Activated naive CD4-positive, alpha-beta T cell treated with anti-CD3 and anti-CD28 coated beads, Interleukin-2, amount 10 ng/mL, durations not matched to agents 7 days and 5 days (primary cell): ENCODE measurements at regions not wholly inside any gene's neighbourhood (a gene's known extent, or its start where the extent isn't known, plus 50 kb on each side); places are given as distances from the start of the nearest gene placed in this dataset.

ENCODE experiments used
- CTCF ChIA-PET: fragments of 350-600 bp; sonication (Branson Sonifier 250); formaldehyde crosslinking; loops from one replicate; lab custom pipeline; 2021; ENCODE audit warnings: antibody characterized with exemption; lab: Charles Lee
- DNase-seq: peaks from one replicate; pipeline ENCODE4 v3.0.0-alpha.2; 2020
- H3K27ac Mint-ChIP-seq: one replicate; pipeline ENCODE4 v1.8.0; 2021; ENCODE audit warnings: mild to moderate bottlenecking, moderate library complexity, mixed read lengths
- H3K27me3 Mint-ChIP-seq: one replicate; pipeline ENCODE4 v1.8.0; 2021; ENCODE audit warnings: mild to moderate bottlenecking, mixed read lengths
- H3K36me3 Mint-ChIP-seq: one replicate; pipeline ENCODE4 v1.8.0; 2021; ENCODE audit warnings: mixed read lengths
- H3K4me1 Mint-ChIP-seq: one replicate; pipeline ENCODE4 v1.8.0; 2021; ENCODE audit warnings: mixed read lengths
- H3K4me3 Mint-ChIP-seq: one replicate; pipeline ENCODE4 v1.8.0; 2021; ENCODE audit warnings: mild to moderate bottlenecking, moderate library complexity, mixed read lengths
- H3K9me3 Mint-ChIP-seq: one replicate; pipeline ENCODE4 v1.8.0; 2021; ENCODE audit warnings: mixed read lengths

DNA sequence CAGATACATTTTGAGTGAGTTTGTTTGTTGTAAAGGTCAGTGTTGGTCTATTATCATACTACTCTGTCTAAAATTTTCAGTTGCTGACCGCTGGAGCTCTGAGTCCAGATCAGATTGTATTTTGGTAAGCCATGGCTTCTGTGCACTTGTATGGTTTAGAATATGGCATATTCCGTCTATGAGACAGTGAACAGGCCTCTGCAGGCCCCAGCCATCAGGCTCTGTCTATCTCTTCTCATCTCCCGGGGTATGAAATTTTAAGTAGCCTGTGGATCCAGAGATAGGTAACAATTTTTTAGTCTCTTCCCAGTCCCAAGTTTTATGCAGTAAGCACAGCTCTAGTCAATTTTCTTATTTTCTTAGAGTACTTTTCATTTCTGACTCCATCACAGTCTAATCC lies 1929.1 kb upstream of the SEL1L start:
- Mint-ChIP-seq H3K36me3 (no peaks in the 10 kb centered on the region), H3K27me3 (no peaks in the 10 kb centered on the region), H3K4me3 (no peak overlapping the region), H3K27ac (no peak overlapping the region), H3K9me3 (peaks cover 11% of the 10 kb centered on the region), H3K4me1 (no peaks in the 10 kb centered on the region)
- CTCF ChIA-PET: interaction anchor here (1.2 kb wide), 1 partner anchor 16 kb away, joined by 4 read pairs; no protein-coding TSS in a partner anchor
- no peak for DNase-seq

DNA sequence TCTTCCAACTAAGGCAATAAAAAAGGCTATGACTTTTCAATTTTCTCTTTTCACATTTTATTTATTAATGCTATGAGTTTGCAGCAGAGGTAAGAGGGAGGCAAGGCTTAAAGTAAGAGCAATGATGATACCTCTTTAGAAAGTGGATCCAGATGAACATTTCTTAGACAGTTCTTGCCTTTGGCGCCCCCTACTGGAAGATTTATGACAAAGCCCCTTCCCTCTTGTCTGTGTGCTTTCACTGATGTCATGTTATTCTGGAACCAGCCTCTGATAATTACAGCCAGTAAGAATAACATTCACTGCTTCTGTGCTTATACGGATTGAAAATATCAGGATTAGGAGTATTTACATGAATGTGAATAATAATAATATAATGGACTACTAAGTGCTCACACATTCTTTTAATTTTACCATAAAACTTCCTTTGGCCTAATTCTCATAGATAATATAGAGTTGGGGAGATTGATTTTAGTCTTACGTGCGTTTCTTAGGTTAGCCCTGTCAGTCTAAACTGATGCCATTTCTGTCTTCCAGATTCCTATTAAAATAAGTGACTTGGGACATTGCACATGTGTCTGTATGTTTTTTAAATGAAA lies 1929.9 kb upstream of the SEL1L start:
- CTCF ChIA-PET: interaction anchor here (1.2 kb wide), 1 partner anchor 17 kb away, joined by 4 read pairs; no protein-coding TSS in a partner anchor
- Mint-ChIP-seq H3K4me3 (no peak overlapping the region), H3K36me3 (no peaks in the 10 kb centered on the region), H3K27me3 (no peaks in the 10 kb centered on the region), H3K4me1 (no peaks in the 10 kb centered on the region), H3K9me3 (peaks cover 5% of the 10 kb centered on the region), H3K27ac (no peak overlapping the region)
- peak; percentile 27 for DNase-seq

DNA sequence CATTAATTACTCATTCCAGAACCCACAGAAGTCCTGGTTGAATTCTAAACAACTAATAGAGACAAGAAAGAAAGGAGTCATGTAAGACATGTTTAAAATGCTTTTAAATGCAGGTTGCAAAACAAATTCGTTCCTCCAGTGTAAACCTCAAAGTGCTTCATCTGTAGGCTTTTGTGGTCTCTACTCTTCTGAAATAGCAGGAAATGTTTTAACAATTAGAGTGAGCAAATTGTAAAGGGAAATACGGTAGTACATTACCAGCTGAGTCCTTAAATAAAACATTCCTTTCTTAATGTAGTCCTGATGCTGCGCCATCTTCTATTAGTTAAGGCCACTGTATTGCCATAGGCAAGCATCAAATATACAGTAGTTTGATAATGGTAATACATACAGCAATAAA lies 1934.2 kb upstream of the SEL1L start:
- Mint-ChIP-seq H3K4me1 (no peaks in the 10 kb centered on the region), H3K9me3 (peaks cover 2% of the 10 kb centered on the region), H3K27me3 (no peaks in the 10 kb centered on the region), H3K27ac (no peak overlapping the region), H3K4me3 (no peak overlapping the region), H3K36me3 (no peaks in the 10 kb centered on the region)
- no peak for DNase-seq
- CTCF ChIA-PET: no interaction called here

DNA sequence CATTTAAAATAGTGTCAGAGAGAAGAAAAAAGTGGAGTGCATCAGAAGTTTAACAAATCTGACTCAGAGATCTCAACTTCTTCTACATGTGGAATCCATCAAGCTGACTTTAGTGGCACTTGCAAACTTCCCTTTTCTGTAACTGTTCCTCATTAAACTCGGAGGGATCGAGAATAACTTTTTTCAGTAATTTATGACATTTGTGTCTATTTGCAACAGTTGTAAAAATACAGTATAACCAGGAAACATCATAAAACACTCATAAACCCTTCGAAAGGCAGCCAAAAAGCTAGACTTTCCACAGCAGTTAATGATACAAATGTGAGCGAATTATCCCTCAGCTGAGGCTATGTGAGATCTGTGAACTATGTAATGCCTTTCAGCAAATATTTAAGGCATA lies 1936.8 kb upstream of the SEL1L start:
- Mint-ChIP-seq H3K27ac (no peak overlapping the region), H3K36me3 (no peaks in the 10 kb centered on the region), H3K9me3 (no peaks in the 10 kb centered on the region), H3K27me3 (no peaks in the 10 kb centered on the region), H3K4me1 (no peaks in the 10 kb centered on the region), H3K4me3 (no peak overlapping the region)
- CTCF ChIA-PET: no interaction called here
- DNase-seq: no peak

DNA sequence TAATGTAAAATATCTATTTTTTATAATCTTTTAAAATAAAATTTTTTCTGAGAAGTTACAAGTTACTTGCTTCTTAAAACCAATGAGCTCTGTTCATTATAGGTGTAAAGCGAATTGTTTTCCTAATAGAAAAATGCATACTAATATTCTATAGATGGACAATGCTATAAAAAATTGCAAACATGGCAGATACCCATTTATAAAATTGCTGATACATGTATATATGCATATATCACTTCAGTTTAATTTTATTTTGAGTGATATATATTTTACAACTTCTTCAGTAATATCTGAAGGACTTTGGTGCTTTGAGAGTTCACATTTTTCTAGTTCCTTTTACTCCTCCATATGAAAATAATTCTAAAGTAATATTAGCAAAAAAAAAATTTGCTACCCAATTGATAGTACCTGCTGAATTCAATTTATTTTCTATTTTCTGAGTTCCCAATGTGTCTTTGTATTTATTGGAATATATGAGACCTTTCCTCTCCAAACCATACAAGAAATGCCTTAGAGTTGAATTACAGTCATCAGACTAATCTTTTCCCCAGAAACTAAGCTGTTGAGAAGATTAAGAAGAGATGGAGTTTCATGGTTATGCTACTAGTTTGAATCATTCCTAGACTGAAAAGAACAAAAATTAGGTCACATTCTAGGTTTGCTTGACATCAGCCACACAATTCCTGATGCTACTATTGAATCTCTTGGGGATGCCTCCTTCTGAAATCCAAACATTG lies 1937.5 kb upstream of the SEL1L start:
- Mint-ChIP-seq H3K36me3 (no peaks in the 10 kb centered on the region), H3K9me3 (no peaks in the 10 kb centered on the region), H3K4me1 (no peaks in the 10 kb centered on the region), H3K27ac (no peak overlapping the region), H3K4me3 (no peak overlapping the region), H3K27me3 (no peaks in the 10 kb centered on the region)
- DNase-seq: no peak
- CTCF ChIA-PET: no interaction called here

DNA sequence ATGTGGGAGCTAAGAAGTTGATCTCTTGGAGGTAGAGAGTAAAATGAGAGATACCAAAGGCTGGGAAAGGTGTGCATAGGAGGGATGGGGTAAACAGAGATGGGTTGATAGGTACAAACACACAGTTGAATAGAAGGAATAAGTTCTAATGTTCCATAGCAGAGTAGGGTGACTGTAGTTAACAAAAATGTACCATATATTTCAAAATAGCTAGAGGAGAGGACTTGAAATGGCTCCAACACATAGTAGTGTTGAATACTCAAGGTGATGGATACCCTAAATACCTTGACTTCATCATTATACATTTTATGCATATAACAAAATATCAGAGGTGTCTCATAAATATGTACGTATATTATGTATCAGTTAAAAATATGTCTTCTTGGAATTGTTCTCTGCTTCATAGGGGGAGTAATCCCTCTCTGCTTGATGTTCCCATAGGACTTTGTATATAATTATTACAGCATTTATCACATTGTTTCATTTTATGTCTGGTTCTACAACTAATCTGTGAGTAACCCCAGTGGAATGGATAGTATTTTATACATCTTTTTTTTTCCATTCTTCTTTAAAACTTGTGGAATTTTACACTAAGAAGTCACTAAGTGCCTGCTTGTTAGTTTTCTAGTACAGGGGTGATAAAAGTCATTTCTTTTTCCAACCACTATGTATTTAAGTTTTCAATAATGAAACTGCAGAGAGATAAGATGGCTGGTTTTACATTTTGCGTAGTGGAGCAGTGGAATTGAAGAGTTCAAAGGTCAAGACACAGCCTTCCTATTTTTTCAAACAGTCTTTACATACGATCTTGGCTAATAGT lies 1940.0 kb upstream of the SEL1L start:
- H3K4me3 Mint-ChIP-seq: no peak overlapping the region
- peak overlapping the region; percentile 22 for H3K27ac Mint-ChIP-seq

DNA sequence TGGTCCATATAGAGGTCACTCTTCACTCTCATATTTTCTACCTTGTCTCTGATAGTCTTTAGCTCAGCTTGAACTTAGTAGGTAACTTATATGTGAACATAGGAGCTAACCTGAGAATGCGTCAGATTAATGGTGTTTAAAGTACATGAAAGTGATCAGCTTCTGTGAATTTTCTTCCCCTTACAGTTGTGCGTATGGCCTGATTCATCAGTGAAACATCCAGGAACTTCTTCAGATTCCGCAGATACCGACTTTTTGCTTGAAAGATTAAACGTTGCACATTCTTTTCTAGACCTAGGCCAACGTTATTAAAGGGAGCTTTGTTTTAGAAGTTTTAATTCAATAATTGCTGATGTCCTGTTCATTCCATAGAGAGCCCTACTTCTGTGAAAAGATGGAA lies 1945.1 kb upstream of the SEL1L start:
- CTCF ChIA-PET: no interaction called here
- Mint-ChIP-seq H3K36me3 (no peaks in the 10 kb centered on the region), H3K27ac (no peak overlapping the region), H3K4me3 (no peak overlapping the region), H3K4me1 (no peaks in the 10 kb centered on the region), H3K9me3 (peaks cover 3% of the 10 kb centered on the region), H3K27me3 (no peaks in the 10 kb centered on the region)
- DNase-seq: no peak

More for the DNA sequence above, 1940.0 kb upstream of the SEL1L start:
- Mint-ChIP-seq H3K36me3 (no peaks in the 10 kb centered on the region), H3K4me1 (no peaks in the 10 kb centered on the region), H3K9me3 (no peaks in the 10 kb centered on the region), H3K27me3 (no peaks in the 10 kb centered on the region)
- DNase-seq: no peak
- CTCF ChIA-PET: no interaction called here

DNA sequence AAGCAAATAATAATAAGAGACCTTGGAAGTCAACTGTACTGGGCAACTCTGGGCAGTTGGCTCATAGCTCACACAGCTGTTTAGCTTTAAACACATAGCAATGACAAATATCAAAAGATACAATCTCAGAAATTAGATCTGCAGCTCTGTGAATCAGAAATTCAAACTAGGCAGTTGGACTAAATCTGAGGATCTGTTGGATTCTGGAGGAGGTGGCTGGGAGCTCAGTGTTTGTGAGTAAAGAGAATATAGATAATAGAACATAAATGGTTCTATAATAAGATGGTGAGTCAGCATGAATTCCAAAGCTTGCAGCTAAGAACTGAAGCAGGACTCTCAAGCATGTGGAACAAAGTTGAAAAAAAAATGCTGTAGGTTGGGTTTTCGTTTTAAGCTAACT lies 1949.4 kb upstream of the SEL1L start:
- no peaks in the 10 kb centered on the region for H3K4me1 Mint-ChIP-seq
- no peak overlapping the region for H3K4me3 Mint-ChIP-seq
- no peak for DNase-seq
- H3K27ac Mint-ChIP-seq: no peak overlapping the region
- H3K9me3 Mint-ChIP-seq: peaks cover 4% of the 10 kb centered on the region
- H3K36me3 Mint-ChIP-seq: no peaks in the 10 kb centered on the region
- H3K27me3 Mint-ChIP-seq: no peaks in the 10 kb centered on the region
- CTCF ChIA-PET: no interaction called here

DNA sequence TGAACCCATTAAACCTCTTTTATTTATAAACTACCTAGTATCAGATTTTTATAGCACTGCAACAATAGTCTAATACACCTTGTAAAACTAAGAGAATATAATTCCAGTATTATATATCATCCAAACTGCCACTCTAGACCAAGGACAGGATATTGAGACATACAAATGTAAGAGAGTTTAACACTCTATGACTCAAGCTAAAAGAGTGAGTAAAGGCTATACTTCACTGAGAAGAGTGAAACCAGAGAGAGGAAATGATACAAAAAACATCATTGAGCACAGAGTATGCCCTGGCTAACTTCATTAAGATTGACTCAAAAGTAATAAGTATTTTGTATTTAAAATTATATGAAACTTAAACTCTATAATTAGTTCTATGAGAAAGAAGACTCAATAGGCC lies 1951.9 kb upstream of the SEL1L start:
- H3K9me3 Mint-ChIP-seq: peaks cover 4% of the 10 kb centered on the region

DNA sequence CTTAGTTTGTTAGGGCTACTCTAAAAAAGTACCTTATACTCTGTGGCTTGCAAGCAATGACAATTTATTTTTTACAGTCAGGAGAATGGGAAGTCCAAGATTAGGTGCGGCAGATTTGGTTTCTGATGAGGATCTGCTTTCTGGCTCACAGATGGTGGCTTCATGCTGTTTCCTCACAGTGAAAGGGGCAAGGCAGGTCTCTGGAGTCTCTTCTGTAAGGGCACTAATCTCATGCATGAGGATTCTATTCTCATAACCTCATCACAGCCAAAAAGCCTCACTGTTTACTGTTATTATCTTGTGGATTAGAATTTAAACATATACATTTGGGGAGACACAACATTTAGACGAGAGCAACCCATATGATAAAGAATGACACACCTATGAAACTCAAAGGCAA lies 1957.4 kb upstream of the SEL1L start:
- H3K4me1 Mint-ChIP-seq: no peaks in the 10 kb centered on the region
- CTCF ChIA-PET: no interaction called here
- no peak overlapping the region for H3K4me3 Mint-ChIP-seq
- no peaks in the 10 kb centered on the region for H3K27me3 Mint-ChIP-seq
- no peak overlapping the region for H3K27ac Mint-ChIP-seq
- no peaks in the 10 kb centered on the region for H3K36me3 Mint-ChIP-seq
- H3K9me3 Mint-ChIP-seq: peaks cover 12% of the 10 kb centered on the region
- no peak for DNase-seq

More for the DNA sequence above, 1951.9 kb upstream of the SEL1L start:
- no peaks in the 10 kb centered on the region for H3K36me3 Mint-ChIP-seq
- no peaks in the 10 kb centered on the region for H3K27me3 Mint-ChIP-seq
- CTCF ChIA-PET: no interaction called here
- H3K4me1 Mint-ChIP-seq: no peaks in the 10 kb centered on the region
- no peak for DNase-seq
- H3K4me3 Mint-ChIP-seq: no peak overlapping the region
- no peak overlapping the region for H3K27ac Mint-ChIP-seq

DNA sequence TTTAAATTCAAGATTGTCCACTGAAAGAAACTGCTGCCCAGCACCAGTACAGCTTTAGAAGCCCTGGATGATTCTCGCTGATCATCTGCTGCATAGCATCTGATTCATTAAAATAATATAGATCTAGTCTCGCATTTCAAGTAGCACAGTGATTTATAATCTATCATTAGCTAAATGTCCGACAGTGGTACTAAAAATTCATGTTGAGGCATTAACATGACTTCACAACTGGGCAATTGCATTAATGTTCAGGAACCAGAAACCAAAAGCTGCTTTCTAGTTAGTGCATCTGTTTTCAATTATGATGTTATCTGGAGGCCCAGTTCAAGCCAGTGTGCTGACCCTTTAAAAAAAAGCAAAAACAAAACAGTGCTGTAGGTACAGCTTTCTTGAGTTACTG lies 1987.2 kb upstream of the SEL1L start:
- DNase-seq: no peak
- H3K27ac Mint-ChIP-seq: no peak overlapping the region
- H3K4me3 Mint-ChIP-seq: no peak overlapping the region
- H3K4me1 Mint-ChIP-seq: no peaks in the 10 kb centered on the region
- H3K27me3 Mint-ChIP-seq: no peaks in the 10 kb centered on the region
- peaks cover 15% of the 10 kb centered on the region for H3K9me3 Mint-ChIP-seq
- H3K36me3 Mint-ChIP-seq: no peaks in the 10 kb centered on the region
- CTCF ChIA-PET: no interaction called here

DNA sequence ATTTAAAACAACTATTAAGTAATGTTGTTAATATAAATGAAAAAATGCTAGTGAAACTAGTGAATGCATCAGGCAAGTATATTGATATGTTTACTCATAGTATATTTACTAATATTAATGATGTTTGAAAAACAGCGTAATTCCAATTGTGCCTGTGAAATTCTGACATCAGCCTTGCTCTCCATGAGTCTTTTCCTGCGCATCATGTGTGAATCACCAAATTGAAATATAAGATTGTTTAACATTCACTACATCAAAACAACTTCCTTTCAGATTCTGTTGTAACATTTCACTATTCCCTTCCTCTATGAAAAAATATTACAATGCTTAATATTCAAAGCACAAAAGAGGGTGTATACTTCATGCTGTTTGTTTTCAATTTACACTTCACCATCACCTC lies 1995.9 kb upstream of the SEL1L start:
- Mint-ChIP-seq H3K4me3 (no peak overlapping the region), H3K9me3 (peaks cover 28% of the 10 kb centered on the region), H3K27me3 (no peaks in the 10 kb centered on the region), H3K36me3 (no peaks in the 10 kb centered on the region), H3K27ac (no peak overlapping the region), H3K4me1 (no peaks in the 10 kb centered on the region)
- CTCF ChIA-PET: no interaction called here
- DNase-seq: no peak

DNA sequence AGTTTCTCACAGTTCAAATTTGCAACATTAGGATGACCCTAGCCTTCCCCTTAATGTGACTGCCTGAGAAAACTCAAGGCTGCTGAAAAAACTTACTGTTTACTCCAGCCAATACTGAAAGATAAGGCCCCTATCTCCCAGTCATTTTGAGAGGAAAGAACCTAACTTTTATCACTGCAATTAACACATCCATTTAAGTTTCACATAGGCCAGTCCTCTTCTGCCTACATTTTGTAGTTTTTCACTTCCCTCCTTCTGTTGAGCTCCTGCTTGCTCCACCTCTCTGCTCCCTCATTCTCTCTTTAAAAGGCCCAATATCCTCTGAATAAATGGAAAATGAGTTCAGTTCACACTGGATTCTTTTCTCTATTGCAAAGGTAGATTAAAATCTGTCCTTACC lies 1996.2 kb upstream of the FLRT2 start:
- Mint-ChIP-seq H3K36me3 (no peaks in the 10 kb centered on the region), H3K4me1 (no peaks in the 10 kb centered on the region), H3K27ac (no peak overlapping the region), H3K27me3 (no peaks in the 10 kb centered on the region), H3K4me3 (no peak overlapping the region), H3K9me3 (peaks cover 15% of the 10 kb centered on the region)
- CTCF ChIA-PET: no interaction called here
- no peak for DNase-seq

DNA sequence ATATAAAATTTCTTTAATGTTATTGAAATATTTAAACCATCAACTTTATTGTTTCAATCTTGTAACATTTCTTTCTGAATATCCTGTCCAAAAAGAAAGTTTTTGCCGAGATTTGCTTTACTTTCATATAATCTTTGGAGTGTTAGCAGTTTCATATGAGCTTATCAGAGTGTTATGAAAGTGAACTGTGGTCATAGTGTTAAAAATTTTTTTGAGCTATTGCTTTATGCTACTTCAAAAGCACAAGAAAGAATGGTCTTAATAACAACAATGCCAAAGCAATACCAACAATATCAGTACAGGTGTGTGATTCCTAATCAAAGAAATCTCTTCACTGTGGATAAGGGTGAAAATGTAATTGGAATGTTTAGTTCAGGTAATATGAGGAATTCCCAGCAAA lies 1994.9 kb upstream of the FLRT2 start:
- no peaks in the 10 kb centered on the region for H3K4me1 Mint-ChIP-seq
- H3K36me3 Mint-ChIP-seq: no peaks in the 10 kb centered on the region
- no peak overlapping the region for H3K27ac Mint-ChIP-seq
- no peak for DNase-seq
- no peak overlapping the region for H3K4me3 Mint-ChIP-seq
- H3K27me3 Mint-ChIP-seq: no peaks in the 10 kb centered on the region
- H3K9me3 Mint-ChIP-seq: peaks cover 11% of the 10 kb centered on the region
- CTCF ChIA-PET: no interaction called here

DNA sequence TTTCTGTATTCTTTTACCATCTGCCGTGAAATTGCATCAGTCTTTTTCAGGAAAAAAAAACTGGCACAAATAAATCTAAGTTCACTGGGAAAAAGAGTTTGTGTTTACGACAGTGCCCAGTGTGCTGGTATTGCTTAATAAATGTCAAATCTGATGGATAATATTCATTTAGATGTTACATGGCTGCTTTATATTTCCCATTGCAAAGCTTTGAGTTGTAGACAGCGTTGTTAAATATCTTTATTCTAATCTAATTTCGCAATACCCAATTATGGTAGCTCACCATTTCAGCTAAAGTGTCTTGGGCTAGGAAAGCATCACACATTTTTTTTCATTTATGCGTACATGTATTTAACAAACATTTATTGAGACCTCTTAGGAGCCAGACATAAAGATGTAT lies 1994.5 kb upstream of the FLRT2 start:
- no peaks in the 10 kb centered on the region for H3K27me3 Mint-ChIP-seq
- H3K4me3 Mint-ChIP-seq: no peak overlapping the region
- H3K4me1 Mint-ChIP-seq: no peaks in the 10 kb centered on the region
- CTCF ChIA-PET: no interaction called here
- H3K27ac Mint-ChIP-seq: no peak overlapping the region
- peaks cover 10% of the 10 kb centered on the region for H3K9me3 Mint-ChIP-seq
- H3K36me3 Mint-ChIP-seq: no peaks in the 10 kb centered on the region
- DNase-seq: no peak
